ENCODE measurements at regions not wholly inside any gene's neighbourhood (a gene's known extent, or its start where the extent isn't known, plus 50 kb on each side); places are given as distances from the start of the nearest gene placed in this dataset.

GRCh38 chr10:45553155-45553554 is 119.4 kb downstream of the ZFAND4 start:
- H3K36me3 ChIP-seq (ENCODE audit: control insufficient read depth, insufficient read depth, low read length) = 0 out of 3 replicates have a peak, but pooled peaks cover 2% of the 10 kb centered on the region
- peaks cover 12 to 16% of the 10 kb centered on the region in 2 experiments; a peak in 4 of 5 replicates for H3K4me1 ChIP-seq (replicated peaks in 1 of 2; ENCODE audit: control insufficient read depth in 2 of 2, insufficient read depth in 2 of 2, low read length in 2 of 2)
- BruUV-seq (replicated peaks) = no TSS peak
- no peak overlapping the region for H3K9ac ChIP-seq (ENCODE audit: insufficient read depth in 1 of 2, low read depth in 2 of 2, low read length in 2 of 2)
- no peaks in the 10 kb centered on the region for H3K9me3 ChIP-seq (replicated peaks; ENCODE audit: control insufficient read depth, insufficient read depth, low read depth, low read length)
- H2AFZ ChIP-seq (ENCODE audit: low read depth, low read length) = no peak overlapping the region
- no peak overlapping the region for H3K27ac ChIP-seq (ENCODE audit: extremely low read depth, low read depth, low read length)
- no peaks in the 10 kb centered on the region for H3K27me3 ChIP-seq (ENCODE audit: control insufficient read depth in 2 of 2, insufficient read depth in 2 of 2, low read length in 2 of 2)
- TF ChIP-seq TEAD2 (tag; IDR thresholded peaks at IDR 0.05) (no peak), RBM25 (IDR thresholded peaks at IDR 0.05; ENCODE audit: low read depth, low read length, severe bottlenecking) (peak; percentile 38), ZBTB40 (IDR thresholded peaks at IDR 0.05) (no peak), ZBTB40 (CRISPR knock-in tag; IDR thresholded peaks at IDR 0.05) (no peak), HDAC1 (IDR thresholded peaks at IDR 0.05) (no peak), ZNF184 (CRISPR knock-in tag; IDR thresholded peaks at IDR 0.05) (no peak)
- H3K79me2 ChIP-seq (ENCODE audit: control insufficient read depth, insufficient read depth, low read length) = peaks cover 15% of the 10 kb centered on the region
- ATAC-seq = no peak
- in situ Hi-C loops (cut with MboI) (no loop called here), intact Hi-C loops (cut with micrococcal nuclease) (no loop called here)
- no peak overlapping the region for H3K4me2 ChIP-seq (ENCODE audit: insufficient read depth, low read length)
- CTCF ChIA-PET (ENCODE audit: low intra/inter-chr PET ratio) = no interaction called here
- no peaks in the 10 kb centered on the region for H3K9me1 ChIP-seq (ENCODE audit: control insufficient read depth, insufficient read depth, low read length)
- no peak for FAIRE-seq
- POLR2A ChIA-PET = interaction anchor here (0.6 to 2.8 kb wide), 2 partner anchors 8 to 558 kb away, joined by 3 to 11 read pairs; no protein-coding TSS in a partner anchor
- H4K20me1 ChIP-seq (replicated peaks; ENCODE audit: control insufficient read depth, insufficient read depth, low read length) = no peaks in the 10 kb centered on the region
- 89% methylated on average over 1 of the region's 1 CpG for whole genome bisulfite sequencing (ENCODE audit: insufficient coverage, low coverage, missing lambda C conversion rate)
- no peak for DNase-seq (ENCODE audit: extremely low read depth in 1 of 4, low spot score in 3 of 4)
- no peak overlapping the region for H3K4me3 ChIP-seq

Measured in K562 (cell line).